Mammary epithelial cell (primary cell): ENCODE measurements at regions not wholly inside any gene's neighbourhood (a gene's known extent, or its start where the extent isn't known, plus 50 kb on each side); places are given as distances from the start of the nearest gene placed in this dataset.

Experiments used
- EZH2 ChIP-seq: IDR thresholded peaks from 2 replicates; pipeline ENCODE4 v1.6.1; 2012; ENCODE audit warnings: low read length, inconsistent platforms, borderline replicate concordance
- TF ChIP-seq, protein P1 (sequence below), 2 donors: IDR thresholded peaks in 1 of 2; conservative IDR thresholded peaks in 1 of 2; 2 replicates each; pipeline ENCODE4 v1.5.1; 2011 to 2012; ENCODE audit warnings: inconsistent platforms in 2 of 2, low read length in 2 of 2, mild to moderate bottlenecking in 2 of 2, control low read depth in 1 of 2, low read depth in 1 of 2; ENCODE audit not compliant: insufficient read depth in 1 of 2; ENCODE audit errors: extremely low read depth in 1 of 2

DNA sequence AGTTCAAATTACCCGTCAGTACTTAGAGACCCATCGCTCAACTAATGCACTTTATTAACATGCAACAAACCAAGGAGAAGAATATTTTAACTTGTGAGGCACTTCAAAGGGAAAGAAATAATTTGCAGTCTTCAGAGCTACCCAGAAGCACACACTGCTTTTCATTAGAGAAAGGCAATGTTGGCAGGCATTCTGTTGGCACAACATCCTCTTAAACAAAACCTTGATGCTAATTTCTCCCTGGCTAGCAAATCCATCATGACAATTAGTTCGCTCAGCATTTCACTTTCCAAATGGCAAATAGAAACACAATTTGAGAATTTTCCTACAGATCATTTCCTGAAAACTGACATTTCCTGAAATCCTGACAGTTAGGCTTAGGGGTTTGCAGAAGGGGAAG, 155.6 kb upstream of the FAM13C start:
- TF ChIP-seq, protein P1, sequence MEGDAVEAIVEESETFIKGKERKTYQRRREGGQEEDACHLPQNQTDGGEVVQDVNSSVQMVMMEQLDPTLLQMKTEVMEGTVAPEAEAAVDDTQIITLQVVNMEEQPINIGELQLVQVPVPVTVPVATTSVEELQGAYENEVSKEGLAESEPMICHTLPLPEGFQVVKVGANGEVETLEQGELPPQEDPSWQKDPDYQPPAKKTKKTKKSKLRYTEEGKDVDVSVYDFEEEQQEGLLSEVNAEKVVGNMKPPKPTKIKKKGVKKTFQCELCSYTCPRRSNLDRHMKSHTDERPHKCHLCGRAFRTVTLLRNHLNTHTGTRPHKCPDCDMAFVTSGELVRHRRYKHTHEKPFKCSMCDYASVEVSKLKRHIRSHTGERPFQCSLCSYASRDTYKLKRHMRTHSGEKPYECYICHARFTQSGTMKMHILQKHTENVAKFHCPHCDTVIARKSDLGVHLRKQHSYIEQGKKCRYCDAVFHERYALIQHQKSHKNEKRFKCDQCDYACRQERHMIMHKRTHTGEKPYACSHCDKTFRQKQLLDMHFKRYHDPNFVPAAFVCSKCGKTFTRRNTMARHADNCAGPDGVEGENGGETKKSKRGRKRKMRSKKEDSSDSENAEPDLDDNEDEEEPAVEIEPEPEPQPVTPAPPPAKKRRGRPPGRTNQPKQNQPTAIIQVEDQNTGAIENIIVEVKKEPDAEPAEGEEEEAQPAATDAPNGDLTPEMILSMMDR (conservative IDR thresholded peaks at IDR 0.05 in 1 of 2, IDR thresholded peaks at IDR 0.05 in 1 of 2; ENCODE audit: extremely low read depth in 1 of 2, insufficient read depth in 1 of 2, low read depth in 1 of 2, low read length in 2 of 2) = no peak
- TF ChIP-seq EZH2 = no peak
